Urinary bladder (tissue), 3 donors: ENCODE measurements at regions not wholly inside any gene's neighbourhood (a gene's known extent, or its start where the extent isn't known, plus 50 kb on each side); places are given as distances from the start of the nearest gene placed in this dataset.

Experiments used
- DNase-seq: peaks from one replicate; pipeline ENCODE4 v3.0.0-alpha.2; 2015; ENCODE audit errors: extremely low spot score
- H3K27ac ChIP-seq: one replicate; pipeline ENCODE4 v1.5.1; 2013; ENCODE audit warnings: low read depth, mild to moderate bottlenecking, moderate library complexity
- H3K36me3 ChIP-seq: one replicate; pipeline ENCODE4 v1.6.1; 2013; ENCODE audit warnings: mild to moderate bottlenecking, moderate library complexity; ENCODE audit not compliant: insufficient read depth
- H3K4me1 ChIP-seq: one replicate; pipeline ENCODE4 v1.6.1; 2013; ENCODE audit warnings: mild to moderate bottlenecking, moderate library complexity; ENCODE audit not compliant: insufficient read depth
- H3K4me3 ChIP-seq: one replicate; pipeline ENCODE4 v1.5.1; 2013; ENCODE audit warnings: low read depth, low read length
- WGBS: extraction: QIAGEN DNeasy Blood & Tissue Kit; methylation state at CpG from one replicate; pipeline ENCODE4 v1.1.7; 2013; 5-methylcytosine and 5-hydroxymethylcytosine counted together
- donor health status: healthy with polysubstance abuse.
- donor health status: healthy.

DNA sequence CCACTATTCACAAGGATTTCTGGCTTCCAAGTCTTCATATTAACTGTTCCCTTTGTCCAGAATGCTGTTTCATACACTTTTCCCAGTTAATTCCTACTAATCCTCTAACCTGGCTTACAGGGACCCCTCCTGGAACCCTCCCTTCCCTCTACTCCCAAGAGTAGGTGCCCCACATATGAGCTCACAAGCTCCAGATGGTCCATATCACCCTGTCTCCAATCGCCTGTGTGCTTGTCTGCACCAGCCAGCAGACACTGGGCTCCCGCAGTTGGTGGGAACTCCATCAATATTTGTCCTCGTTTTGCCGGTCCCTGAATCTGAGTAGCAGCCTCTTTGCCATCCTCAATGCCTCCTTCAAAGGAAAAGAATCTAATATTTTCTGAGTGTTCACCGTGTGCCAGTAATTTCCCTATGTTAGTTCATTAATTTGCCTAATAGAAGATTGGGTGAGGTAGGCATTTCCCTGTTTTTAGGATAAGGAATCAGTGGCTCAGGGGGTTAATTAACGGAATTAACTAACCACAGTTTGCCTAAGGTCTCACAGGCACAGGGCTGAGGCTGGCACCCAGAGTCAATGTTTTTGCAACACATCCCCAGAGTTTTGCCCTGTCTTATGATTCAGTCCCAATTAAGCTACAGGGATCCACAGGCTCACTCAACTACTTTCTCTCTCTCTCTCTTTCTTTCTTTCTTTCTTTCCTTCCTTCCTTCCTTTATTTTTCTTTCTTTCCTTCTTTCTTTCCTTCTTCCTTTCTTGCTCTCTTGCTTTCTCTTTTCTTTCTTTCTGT, 141.6 kb upstream of the CYP1B1 start:
- H3K27ac ChIP-seq: no peak overlapping the region
- H3K36me3 ChIP-seq: no peaks in the 10 kb centered on the region
- no peak overlapping the region for H3K4me3 ChIP-seq
- WGBS: 71% methylated on average over 6 of the region's 6 CpGs
- no peak for DNase-seq
- H3K4me1 ChIP-seq: no peaks in the 10 kb centered on the region

DNA sequence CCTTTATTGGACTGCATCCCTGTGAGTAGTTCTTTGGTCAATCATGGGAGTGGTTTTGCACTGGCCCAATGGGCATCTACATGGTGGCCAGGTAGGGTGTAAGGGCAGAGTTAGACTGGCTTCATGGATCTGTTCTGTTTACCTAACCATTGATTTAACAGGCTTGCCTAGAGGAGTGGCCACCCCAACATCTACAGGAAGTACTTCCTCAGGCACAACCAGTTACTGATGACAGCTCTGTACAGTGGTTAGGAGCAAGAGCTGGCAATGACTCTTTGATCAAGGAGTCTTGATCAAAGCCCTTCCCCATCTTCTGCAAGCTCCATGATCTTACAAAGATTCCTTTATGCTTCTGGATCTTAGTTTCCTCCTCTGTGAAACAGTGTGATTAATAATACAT, 140.9 kb upstream of the CYP1B1 start:
- Histone ChIP-seq H3K4me3 (no peak overlapping the region), H3K27ac (no peak overlapping the region), H3K4me1 (no peaks in the 10 kb centered on the region), H3K36me3 (no peaks in the 10 kb centered on the region)
- DNase-seq: no peak

DNA sequence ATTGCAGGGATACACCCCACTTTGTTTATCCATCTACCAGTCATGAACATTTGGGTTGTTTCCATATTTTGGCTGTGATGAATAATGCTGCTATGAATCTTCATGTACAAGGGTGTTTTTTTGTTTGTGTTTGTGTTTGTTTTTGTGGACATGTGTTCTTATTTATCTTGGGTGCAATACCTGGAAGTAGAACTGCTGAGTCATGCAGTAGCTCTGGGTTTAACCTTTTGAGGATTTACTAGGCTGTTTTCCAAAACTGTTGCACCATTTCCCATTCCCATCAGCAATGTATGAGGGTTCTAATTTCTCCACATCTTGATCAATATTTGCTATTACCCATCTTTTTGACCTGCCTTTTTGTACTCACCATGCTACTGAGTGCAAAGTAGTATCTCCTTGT, 140.0 kb upstream of the CYP1B1 start:
- no peak overlapping the region for H3K4me3 ChIP-seq
- H3K36me3 ChIP-seq: no peaks in the 10 kb centered on the region
- no peak for DNase-seq
- no peak overlapping the region for H3K27ac ChIP-seq
- H3K4me1 ChIP-seq: no peaks in the 10 kb centered on the region

DNA sequence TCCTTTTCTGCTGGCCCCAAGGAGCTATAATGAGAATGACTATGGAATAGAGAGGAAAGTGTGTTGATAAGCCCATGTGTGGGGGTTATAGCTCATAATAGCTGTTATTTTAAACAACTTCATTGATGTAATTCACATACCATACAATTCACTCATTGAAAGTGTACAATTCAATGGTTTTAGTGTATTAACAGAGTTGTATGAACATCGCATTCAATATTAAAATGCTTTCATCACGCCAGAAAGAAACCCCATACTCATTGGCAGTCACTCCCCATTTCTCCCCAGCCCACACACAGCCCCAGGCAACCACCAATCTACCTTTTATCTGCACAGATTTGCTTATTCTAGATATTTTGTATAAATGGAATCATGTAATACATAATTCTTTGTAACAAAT, 139.6 kb upstream of the CYP1B1 start:
- Histone ChIP-seq H3K36me3 (no peaks in the 10 kb centered on the region), H3K27ac (no peak overlapping the region), H3K4me1 (no peaks in the 10 kb centered on the region), H3K4me3 (no peak overlapping the region)
- DNase-seq: no peak
- 88% methylated on average over 2 of the region's 2 CpGs for WGBS

DNA sequence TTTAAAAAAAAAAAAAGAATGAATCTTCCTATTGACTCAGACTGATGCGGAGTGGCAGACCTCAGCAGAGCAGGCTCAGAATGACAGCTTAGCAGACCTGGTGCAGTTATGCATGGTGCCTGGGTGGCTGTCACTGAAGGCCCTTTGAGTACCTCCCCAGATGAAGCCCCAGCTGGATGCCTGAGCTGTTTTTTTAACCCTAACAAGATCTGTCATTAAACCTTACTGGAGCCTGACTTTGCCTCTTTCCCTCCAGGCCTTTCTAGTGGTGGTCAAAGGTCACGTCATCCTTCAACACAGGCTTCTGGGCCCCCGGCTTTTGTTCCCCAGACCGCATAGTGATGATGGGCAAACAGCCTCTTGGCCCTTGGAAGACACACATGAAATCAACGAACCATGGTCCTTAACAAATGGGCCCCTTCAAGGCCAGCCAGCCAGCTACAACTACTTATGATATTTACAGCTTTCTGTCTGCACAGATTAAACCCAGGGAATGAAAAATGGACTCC, 138.3 kb upstream of the CYP1B1 start:
- no peaks in the 10 kb centered on the region for H3K36me3 ChIP-seq
- 75% methylated on average over 5 of the region's 5 CpGs for WGBS
- H3K4me3 ChIP-seq: no peak overlapping the region
- H3K4me1 ChIP-seq: no peaks in the 10 kb centered on the region
- H3K27ac ChIP-seq: no peak overlapping the region
- DNase-seq: no peak

DNA sequence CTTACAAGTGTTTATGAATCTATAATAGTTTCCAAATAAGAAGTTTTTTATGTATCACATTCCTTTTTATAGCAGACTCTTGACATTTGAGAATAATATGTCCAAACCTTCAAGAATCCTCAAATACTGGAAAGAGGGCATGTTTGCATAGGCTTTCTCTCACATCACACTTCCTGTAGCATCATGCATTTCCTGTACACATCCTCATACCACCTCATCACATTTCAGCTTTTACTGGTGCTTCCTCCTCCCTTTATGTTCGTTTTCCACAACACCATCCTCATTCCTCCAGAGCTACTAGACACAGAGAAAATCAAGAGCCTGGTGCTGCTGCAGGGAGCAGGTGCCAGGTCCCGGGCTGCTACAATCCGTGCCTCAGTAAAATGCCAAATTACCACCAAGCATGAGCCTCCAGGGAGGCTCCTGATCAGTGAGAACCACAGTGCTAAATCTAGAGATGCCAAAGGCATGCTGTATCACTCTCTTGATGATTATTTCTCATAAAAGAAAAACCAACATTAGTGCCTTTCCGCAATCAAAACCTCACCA, 137.7 kb upstream of the CYP1B1 start:
- WGBS: 85% methylated on average over 4 of the region's 4 CpGs
- no peak for DNase-seq
- H3K27ac ChIP-seq: no peak overlapping the region
- H3K4me3 ChIP-seq: no peak overlapping the region
- H3K36me3 ChIP-seq: no peaks in the 10 kb centered on the region
- no peaks in the 10 kb centered on the region for H3K4me1 ChIP-seq

DNA sequence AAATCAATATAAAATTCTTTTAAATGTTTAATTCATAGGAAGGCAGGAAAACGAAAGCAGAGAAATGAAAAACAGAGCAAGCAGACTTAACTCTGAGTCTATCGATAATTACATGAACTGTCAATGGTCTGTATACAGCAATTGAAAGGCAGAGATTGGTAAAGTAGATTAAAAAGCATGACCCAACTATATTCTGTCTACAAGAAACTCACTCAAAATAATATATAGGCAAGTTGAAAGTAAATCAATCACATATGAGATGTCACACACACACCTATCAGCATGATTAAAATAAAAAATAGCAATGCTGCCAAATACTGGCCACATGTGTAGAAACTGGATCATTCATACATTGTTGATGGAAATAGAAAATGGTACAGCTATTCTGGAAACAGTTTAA, 136.4 kb upstream of the CYP1B1 start:
- DNase-seq: no peak
- 95% methylated on average over 2 of the region's 2 CpGs for WGBS
- H3K36me3 ChIP-seq: no peaks in the 10 kb centered on the region

DNA sequence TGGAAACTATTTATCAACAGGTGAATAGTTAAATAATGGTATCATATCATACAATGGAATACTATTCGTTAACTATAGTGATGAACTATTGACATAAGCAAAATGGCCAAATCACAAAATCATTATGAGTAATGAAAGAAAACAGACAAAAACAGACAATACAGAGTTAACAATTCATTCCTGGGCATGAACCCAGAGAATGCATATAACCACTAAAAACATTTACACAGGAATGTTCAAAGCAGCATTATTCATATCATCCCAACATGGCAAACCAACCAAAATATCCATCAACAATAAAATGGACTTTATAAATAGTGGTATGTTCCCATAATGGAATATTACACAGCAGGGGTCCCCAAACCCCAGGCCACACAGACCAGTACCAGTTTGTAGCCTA, 131.2 kb upstream of the CYP1B1 start:
- no peaks in the 10 kb centered on the region for H3K36me3 ChIP-seq
- H3K27ac ChIP-seq: no peak overlapping the region
- no peak for DNase-seq
- no peaks in the 10 kb centered on the region for H3K4me1 ChIP-seq
- WGBS: 98% methylated on average over 1 of the region's 1 CpG
- no peak overlapping the region for H3K4me3 ChIP-seq

More for the DNA sequence above, 136.4 kb upstream of the CYP1B1 start:
- Histone ChIP-seq H3K4me3 (no peak overlapping the region), H3K4me1 (no peaks in the 10 kb centered on the region), H3K27ac (no peak overlapping the region)

DNA sequence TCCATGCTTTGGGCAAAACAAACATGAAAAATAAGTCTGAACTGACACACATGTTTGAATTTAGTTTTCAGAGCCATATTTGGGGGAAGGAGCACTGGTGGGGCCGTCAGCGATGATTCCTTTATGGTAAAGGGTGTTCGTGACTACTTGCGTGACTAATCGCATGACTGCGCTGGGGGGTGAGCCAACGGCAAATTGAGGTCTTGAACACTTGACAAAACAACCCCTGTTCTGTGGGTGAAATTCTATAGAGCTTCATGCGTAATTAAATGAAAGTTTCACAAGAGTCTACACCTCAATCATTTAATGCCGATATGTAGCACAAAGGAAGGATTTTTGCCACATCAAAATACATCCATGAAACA, 127.5 kb upstream of the CYP1B1 start:
- Histone ChIP-seq H3K27ac (no peak overlapping the region), H3K36me3 (no peaks in the 10 kb centered on the region), H3K4me1 (no peaks in the 10 kb centered on the region), H3K4me3 (no peak overlapping the region)
- DNase-seq: no peak
- WGBS: 96% methylated on average over 9 of the region's 9 CpGs

DNA sequence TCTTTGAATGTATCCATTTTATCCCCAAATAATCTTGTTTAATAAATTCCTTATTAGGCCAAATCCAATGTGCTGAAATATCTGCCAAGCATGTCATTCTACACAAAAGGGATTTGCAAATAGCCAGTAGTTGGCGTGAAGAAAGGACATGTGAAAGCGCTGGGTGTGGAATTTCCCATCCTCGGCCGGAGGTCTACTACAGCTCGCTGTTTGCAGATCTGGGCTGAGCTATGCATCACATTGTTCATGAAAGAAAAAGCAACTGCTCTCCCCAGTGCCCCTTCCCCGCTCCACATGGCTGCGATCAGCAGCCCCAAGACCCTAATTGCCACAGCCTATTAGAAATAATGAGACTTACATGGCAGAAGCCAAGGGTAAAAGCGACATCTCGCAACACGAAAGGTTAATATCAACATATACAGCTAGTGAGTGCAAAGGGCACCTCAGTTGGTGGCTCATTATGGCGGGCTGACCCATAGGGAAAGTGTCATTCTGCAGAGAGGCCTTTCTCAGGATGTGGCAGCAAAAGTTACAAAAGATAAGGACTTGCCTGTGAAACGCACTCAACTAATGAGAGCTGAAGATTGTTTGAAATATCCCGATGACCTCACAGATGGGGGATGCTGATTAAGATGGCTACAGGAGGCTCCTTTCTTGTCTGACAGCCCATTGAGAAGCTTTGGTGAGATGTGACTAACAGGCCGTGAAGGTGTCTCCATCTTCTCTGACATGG, 126.9 kb upstream of the CYP1B1 start:
- no peak for DNase-seq
- Histone ChIP-seq H3K4me3 (no peak overlapping the region), H3K4me1 (no peaks in the 10 kb centered on the region), H3K36me3 (no peaks in the 10 kb centered on the region), H3K27ac (no peak overlapping the region)
- 94% methylated on average over 14 of the region's 14 CpGs for WGBS

DNA sequence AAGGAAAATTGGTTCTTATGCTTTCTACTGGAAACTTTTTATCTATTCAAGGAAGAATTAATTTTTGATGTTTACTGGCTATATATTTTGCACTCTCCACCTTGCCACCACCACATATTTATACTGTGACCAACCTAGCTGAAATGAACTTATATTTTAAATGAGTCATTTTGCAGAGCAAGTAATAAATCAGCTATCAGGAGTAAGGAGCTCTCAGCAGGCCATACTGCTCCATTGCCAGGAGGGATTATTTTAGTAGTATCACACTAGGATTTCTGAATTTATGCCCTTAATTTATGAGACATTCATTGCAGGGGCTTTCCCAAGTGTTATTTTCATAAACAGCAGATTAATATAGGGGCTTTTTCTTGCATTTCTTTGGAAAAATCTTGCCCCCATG, 125.8 kb upstream of the CYP1B1 start:
- no peak overlapping the region for H3K27ac ChIP-seq
- H3K36me3 ChIP-seq: no peaks in the 10 kb centered on the region
- DNase-seq: no peak
- no peak overlapping the region for H3K4me3 ChIP-seq
- H3K4me1 ChIP-seq: no peaks in the 10 kb centered on the region

DNA sequence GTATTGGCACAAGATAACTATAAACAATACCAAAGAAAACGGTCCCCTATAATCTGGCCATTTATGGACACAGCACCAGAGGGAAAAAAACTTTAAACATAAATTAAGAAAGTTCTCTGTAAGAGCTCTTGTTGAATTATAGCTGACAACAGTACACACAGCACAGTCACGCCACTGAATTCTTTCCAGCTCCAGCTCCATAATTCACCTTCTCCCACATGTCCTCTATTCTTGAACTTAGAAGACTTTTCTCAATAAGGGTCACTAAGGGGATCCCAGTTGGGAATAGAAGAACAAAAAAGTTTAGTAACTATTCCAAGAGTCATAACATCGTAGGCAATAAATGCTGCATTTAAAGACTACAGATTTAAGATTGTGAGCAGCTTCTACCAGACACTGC, 124.6 kb upstream of the CYP1B1 start:
- no peak overlapping the region for H3K27ac ChIP-seq
- DNase-seq: no peak
- 45% methylated on average over 3 of the region's 3 CpGs for WGBS

DNA sequence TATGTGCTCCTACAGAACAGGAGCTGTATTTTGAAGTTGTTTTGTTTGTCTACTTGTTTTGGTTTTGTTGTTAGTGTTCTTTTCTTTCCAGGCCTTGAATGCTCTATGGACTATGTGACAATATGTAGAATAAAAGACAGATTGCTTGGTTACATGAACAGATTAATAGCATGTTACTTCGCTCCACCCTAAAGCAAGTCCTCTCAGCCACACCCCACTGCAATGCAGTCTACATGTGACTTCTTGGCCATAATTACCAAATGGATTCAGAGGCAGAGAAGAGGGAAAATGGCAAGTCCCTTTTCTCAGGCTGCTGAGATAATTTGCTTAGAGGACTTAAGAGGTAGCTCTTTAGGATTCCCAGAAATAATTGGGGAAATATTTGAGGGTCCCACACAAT, 123.2 kb upstream of the CYP1B1 start:
- Histone ChIP-seq H3K4me3 (no peak overlapping the region), H3K27ac (no peak overlapping the region), H3K36me3 (no peaks in the 10 kb centered on the region), H3K4me1 (no peaks in the 10 kb centered on the region)
- no peak for DNase-seq
- WGBS: 100% methylated on average over 1 of the region's 1 CpG

More for the DNA sequence above, 124.6 kb upstream of the CYP1B1 start:
- Histone ChIP-seq H3K36me3 (no peaks in the 10 kb centered on the region), H3K4me1 (no peaks in the 10 kb centered on the region), H3K4me3 (no peak overlapping the region)

DNA sequence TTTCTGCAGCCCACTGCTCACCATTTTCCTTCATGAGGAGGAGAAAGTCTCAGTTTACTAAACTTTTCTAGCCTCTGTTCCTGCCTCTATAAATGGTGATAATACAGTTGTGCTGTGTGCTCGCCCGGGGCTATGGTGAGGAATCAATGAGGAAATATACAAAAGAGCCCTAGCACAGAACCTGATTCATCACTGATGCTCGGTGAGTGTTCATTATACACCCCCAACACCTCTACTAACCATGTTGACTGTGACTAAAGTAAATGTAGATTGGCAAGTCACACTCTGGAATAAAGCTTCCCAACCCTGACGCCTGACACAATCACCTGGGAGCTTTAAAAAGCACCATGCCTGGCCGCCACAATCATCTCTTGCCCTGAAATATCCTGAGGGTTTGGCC, 118.8 kb upstream of the CYP1B1 start:
- H3K27ac ChIP-seq: no peak overlapping the region

More for the DNA sequence above, 118.8 kb upstream of the CYP1B1 start:
- DNase-seq: no peak
- WGBS: 96% methylated on average over 5 of the region's 5 CpGs
- Histone ChIP-seq H3K4me1 (no peaks in the 10 kb centered on the region), H3K4me3 (no peak overlapping the region), H3K36me3 (no peaks in the 10 kb centered on the region)
